H1 (cell line): ENCODE measurements at regions not wholly inside any gene's neighbourhood (a gene's known extent, or its start where the extent isn't known, plus 50 kb on each side); places are given as distances from the start of the nearest gene placed in this dataset.

Experiments used
- CHD7 ChIP-seq: fragments of 300-600 bp; sonication (generic); IDR thresholded peaks from 2 replicates; pipeline ENCODE4 v1.7.1; 2012; ENCODE audit warnings: low read length, moderate library complexity, mild to moderate bottlenecking, inconsistent platforms; ENCODE audit not compliant: insufficient replicate concordance
- HDAC2 ChIP-seq, 2 experiments: fragments of 300-600 bp in 1 of 2; sonication (generic) in 1 of 2; IDR thresholded peaks; 2 replicates each; pipeline ENCODE4 v1.6.1; 2011 to 2012; ENCODE audit warnings: low read depth in 2 of 2, low read length in 2 of 2, mild to moderate bottlenecking in 2 of 2, moderate library complexity in 2 of 2, borderline replicate concordance in 1 of 2, inconsistent platforms in 1 of 2
- HDAC6 ChIP-seq: IDR thresholded peaks from one replicate; pipeline ENCODE4 v1.7.1; 2012; ENCODE audit warnings: low read depth, mild to moderate bottlenecking, inconsistent platforms, low read length, moderate library complexity
- NANOG ChIP-seq: IDR thresholded peaks from 2 replicates; pipeline ENCODE4 v1.6.1; 2011; ENCODE audit warnings: low read length, low read depth, mild to moderate bottlenecking, inconsistent platforms; ENCODE audit not compliant: insufficient read depth, poor library complexity, severe bottlenecking
- RAD21 ChIP-seq, 2 experiments: IDR thresholded peaks in 1 of 2; conservative IDR thresholded peaks in 1 of 2; 2 replicates each; pipeline ENCODE4 v1.6.1; 2011; ENCODE audit warnings: low read depth in 2 of 2, low read length in 2 of 2, improper control_type of control experiment in 1 of 2, inconsistent platforms in 1 of 2, mild to moderate bottlenecking in 1 of 2, moderate library complexity in 1 of 2
- RXRA ChIP-seq: IDR thresholded peaks from 2 replicates; pipeline ENCODE4 v1.6.1; 2011; ENCODE audit warnings: low read depth, mild to moderate bottlenecking, low read length, moderate library complexity; ENCODE audit not compliant: insufficient read depth
- TAF1 ChIP-seq: IDR thresholded peaks from 2 replicates; pipeline ENCODE4 v1.6.1; 2011; ENCODE audit warnings: mild to moderate bottlenecking, low read depth, low read length
- TAF7 ChIP-seq: optimal IDR thresholded peaks from 2 replicates; pipeline ENCODE3; 2011; ENCODE audit warnings: low read depth, mild to moderate bottlenecking, inconsistent platforms, low read length, moderate library complexity, borderline replicate concordance
- TCF12 ChIP-seq: IDR thresholded peaks from 2 replicates; pipeline ENCODE4 v1.6.1; 2011; ENCODE audit warnings: low read depth, mild to moderate bottlenecking, low read length
- USF2 ChIP-seq: IDR thresholded peaks from 2 replicates; pipeline ENCODE4 v1.6.1; 2011; ENCODE audit warnings: low read length, improper control_type of control experiment

- TF ChIP-seq CHD7 (no peak), USF2 (no peak), RXRA (no peak), TCF12 (no peak), TAF1 (no peak), TAF7 (no peak), NANOG (no peak), HDAC2 (IDR thresholded peaks at IDR 0.05; ENCODE audit: borderline replicate concordance in 1 of 2, low read depth in 2 of 2, low read length in 2 of 2) (no peak), HDAC6 (no peak), RAD21 (IDR thresholded peaks at IDR 0.05 in 1 of 2, conservative IDR thresholded peaks at IDR 0.05 in 1 of 2; ENCODE audit: low read depth in 2 of 2, low read length in 2 of 2) (no peak)
- TF ChIP-seq, all 59 proteins: peak for 0
These were observed 153.3 kb upstream of the RAG2 start (continued) for GRCh38 chr11:36751335-36751781.
